HCT116 (cell line): ENCODE measurements at regions not wholly inside any gene's neighbourhood (a gene's known extent, or its start where the extent isn't known, plus 50 kb on each side); places are given as distances from the start of the nearest gene placed in this dataset.

ENCODE experiments used
- CEBPB ChIP-seq: IDR thresholded peaks from 2 replicates; pipeline ENCODE4 v1.6.1; 2012; ENCODE audit warnings: low read depth
- CTCF ChIP-seq, 3 experiments: fragments of 200-600 bp in 1 of 3; sonication (generic) in 1 of 3; IDR thresholded peaks in 2 of 3; conservative IDR thresholded peaks in 1 of 3; 2 replicates each; pipeline ENCODE4 v1.5.1; 2012 to 2017; ENCODE audit warnings: low read depth in 2 of 3, low read length in 2 of 3, antibody characterized with exemption in 1 of 3, borderline replicate concordance in 1 of 3, control low read depth in 1 of 3, mild to moderate bottlenecking in 1 of 3, mixed read lengths in 1 of 3, mixed run types in 1 of 3, moderate library complexity in 1 of 3; ENCODE audit not compliant: insufficient read depth in 1 of 3
- EGR1 ChIP-seq: IDR thresholded peaks from 2 replicates; pipeline ENCODE4 v1.6.1; 2012; ENCODE audit warnings: low read depth
- EZH2 ChIP-seq: fragments of 200-600 bp; sonication (generic); IDR thresholded peaks from 2 replicates; pipeline ENCODE4 v1.6.1; 2017; ENCODE audit warnings: antibody characterized with exemption, mixed run types
- EZH2phosphoT487 ChIP-seq: fragments of 200-600 bp; IDR thresholded peaks from 2 replicates; pipeline ENCODE4 v1.6.1; 2018; ENCODE audit warnings: antibody characterized with exemption, borderline replicate concordance
- POLR2A ChIP-seq: IDR thresholded peaks from 2 replicates; pipeline ENCODE4 v1.7.0; 2011; ENCODE audit warnings: borderline replicate concordance; ENCODE audit not compliant: insufficient read depth, insufficient read length; ENCODE audit errors: extremely low read depth
- POLR2AphosphoS5 ChIP-seq: IDR thresholded peaks from 2 replicates; pipeline ENCODE4 v1.6.1; 2011; ENCODE audit warnings: mild to moderate bottlenecking, low read depth, low read length, moderate library complexity
- SRF ChIP-seq: IDR thresholded peaks from 2 replicates; pipeline ENCODE4 v1.6.1; 2012; ENCODE audit warnings: low read depth
- YY1 ChIP-seq: IDR thresholded peaks from 2 replicates; pipeline ENCODE4 v1.6.1; 2011; ENCODE audit warnings: low read length, low read depth, moderate library complexity, mild to moderate bottlenecking; ENCODE audit not compliant: insufficient replicate concordance; ENCODE audit errors: extremely low read depth

DNA sequence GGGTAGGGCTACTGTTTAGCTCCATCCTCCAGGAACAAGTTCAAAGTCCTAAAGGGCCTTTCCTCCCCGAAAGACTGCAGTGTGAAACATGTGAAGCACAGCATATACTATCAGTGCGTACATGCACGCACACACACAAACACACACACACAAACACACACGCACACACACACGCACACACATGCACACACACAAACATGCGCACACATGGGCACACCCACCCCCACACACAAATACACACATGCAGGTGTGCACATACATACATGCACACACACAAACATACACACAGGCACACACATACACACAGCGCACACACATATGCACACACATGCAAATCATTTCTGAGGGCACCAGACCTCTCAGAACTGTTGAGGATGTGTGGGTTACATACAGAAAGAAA lies 382.0 kb upstream of the CDH4 start:
- TF ChIP-seq CTCF (IDR thresholded peaks at IDR 0.05 in 2 of 3, conservative IDR thresholded peaks at IDR 0.05 in 1 of 3; ENCODE audit: borderline replicate concordance in 1 of 3, insufficient read depth in 1 of 3, low read depth in 2 of 3, low read length in 2 of 3): no peak
- TF ChIP-seq CEBPB: no peak
- no peak for TF ChIP-seq POLR2A
- TF ChIP-seq EZH2: no peak
- TF ChIP-seq POLR2AphosphoS5: no peak
- TF ChIP-seq YY1: no peak
- TF ChIP-seq SRF: no peak
- TF ChIP-seq EZH2phosphoT487: no peak
- TF ChIP-seq EGR1: no peak
